ENCODE measurements at regions not wholly inside any gene's neighbourhood (a gene's known extent, or its start where the extent isn't known, plus 50 kb on each side); places are given as distances from the start of the nearest gene placed in this dataset.
A peak's percentile ranks its signal among the peaks of the same experiment; 100 is the strongest.
"Not testable (repeated sequence)": the region's sequence is repeated elsewhere in the genome, so short reads cannot be mapped to it uniquely, and the experiment has no call there.

DNA sequence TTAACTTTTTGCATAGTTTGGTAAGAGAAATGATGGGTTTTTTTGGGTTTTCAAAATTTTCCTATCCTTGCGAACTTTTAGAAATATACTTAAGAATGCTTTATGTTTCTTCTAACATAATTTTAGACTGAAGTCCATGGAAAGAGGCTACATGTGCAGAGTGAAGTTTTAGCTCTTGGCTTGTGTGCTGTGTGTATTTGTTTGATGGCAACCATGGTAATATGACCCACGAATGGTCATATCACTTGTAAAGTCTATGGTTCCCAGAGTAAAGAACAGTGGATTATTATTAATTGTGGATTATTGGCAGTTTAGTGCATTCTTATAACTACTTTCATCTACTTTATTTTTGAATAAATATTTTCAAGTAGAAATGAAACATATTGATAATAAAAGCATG, 124.0 kb upstream of the GOLGA6L4 start:
- H3K36me3 ChIP-seq (ENCODE audit: control insufficient read depth, insufficient read depth, low read length) = no peaks in the 10 kb centered on the region

GRCh38 chr15:84112025-84112424, 123.5 kb upstream of the GOLGA6L4 start:
- Histone ChIP-seq H3K4me3 (ENCODE audit: low read depth, low read length) (no peak overlapping the region), H3K27me3 (ENCODE audit: control insufficient read depth, insufficient read depth, low read length) (no peaks in the 10 kb centered on the region), H3K36me3 (ENCODE audit: control insufficient read depth, insufficient read depth, low read length) (no peaks in the 10 kb centered on the region)
- peak; percentile 67 for DNase-seq (ENCODE audit: low read depth)
- TF ChIP-seq CTCF (IDR thresholded peaks at IDR 0.05; ENCODE audit: insufficient read depth, low read length, severe bottlenecking) = no peak
- no peak for FAIRE-seq

More for the DNA sequence above, 124.0 kb upstream of the GOLGA6L4 start:
- Histone ChIP-seq H3K27me3 (ENCODE audit: control insufficient read depth, insufficient read depth, low read length) (no peaks in the 10 kb centered on the region), H3K4me3 (ENCODE audit: low read depth, low read length) (no peak overlapping the region)
- TF ChIP-seq CTCF (IDR thresholded peaks at IDR 0.05; ENCODE audit: insufficient read depth, low read length, severe bottlenecking) = no peak
- DNase-seq (ENCODE audit: low read depth) = no peak
- no peak for FAIRE-seq

GRCh38 chr15:84113919-84114318, 121.7 kb upstream of the GOLGA6L4 start:
- TF ChIP-seq CTCF (IDR thresholded peaks at IDR 0.05; ENCODE audit: insufficient read depth, low read length, severe bottlenecking) = no peak
- Histone ChIP-seq H3K27me3 (ENCODE audit: control insufficient read depth, insufficient read depth, low read length) (no peaks in the 10 kb centered on the region), H3K36me3 (ENCODE audit: control insufficient read depth, insufficient read depth, low read length) (no peaks in the 10 kb centered on the region), H3K4me3 (ENCODE audit: low read depth, low read length) (no peak overlapping the region)
- no peak for DNase-seq (ENCODE audit: low read depth)
- FAIRE-seq = no peak

- H3K36me3 ChIP-seq (ENCODE audit: control insufficient read depth, insufficient read depth, low read length); FAIRE-seq; DNase-seq (ENCODE audit: low read depth); H3K4me3 ChIP-seq (ENCODE audit: low read depth, low read length); H3K27me3 ChIP-seq (ENCODE audit: control insufficient read depth, insufficient read depth, low read length): not testable (repeated sequence)
Measured at GRCh38 chr15:84114680-84115079, 120.9 kb upstream of the GOLGA6L4 start.

DNA sequence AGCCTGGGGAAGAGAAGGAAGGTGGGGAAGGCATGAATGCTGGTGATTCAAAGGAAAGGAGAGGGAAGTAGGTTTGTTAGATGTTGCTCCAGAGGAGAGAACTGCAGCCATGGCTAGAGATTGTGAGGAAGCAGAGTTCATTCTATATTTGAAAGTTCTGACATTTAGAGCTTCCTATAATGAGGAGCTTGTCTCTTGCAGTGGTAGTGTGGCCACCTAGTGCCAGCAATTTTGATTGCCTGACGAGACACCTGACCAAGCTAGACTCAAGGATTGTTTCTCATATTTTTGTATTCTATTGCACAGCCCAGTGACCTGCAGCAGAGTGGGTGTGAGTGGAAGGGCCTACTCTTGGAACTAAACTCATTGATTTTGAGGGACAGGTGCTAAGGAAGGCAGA, 116.2 kb upstream of the GOLGA6L4 start:
- TF ChIP-seq CTCF (IDR thresholded peaks at IDR 0.05; ENCODE audit: insufficient read depth, low read length, severe bottlenecking) = peak; percentile 22
- H3K36me3 ChIP-seq (ENCODE audit: control insufficient read depth, insufficient read depth, low read length); DNase-seq (ENCODE audit: low read depth); FAIRE-seq; H3K4me3 ChIP-seq (ENCODE audit: low read depth, low read length); H3K27me3 ChIP-seq (ENCODE audit: control insufficient read depth, insufficient read depth, low read length): not testable (repeated sequence)

DNA sequence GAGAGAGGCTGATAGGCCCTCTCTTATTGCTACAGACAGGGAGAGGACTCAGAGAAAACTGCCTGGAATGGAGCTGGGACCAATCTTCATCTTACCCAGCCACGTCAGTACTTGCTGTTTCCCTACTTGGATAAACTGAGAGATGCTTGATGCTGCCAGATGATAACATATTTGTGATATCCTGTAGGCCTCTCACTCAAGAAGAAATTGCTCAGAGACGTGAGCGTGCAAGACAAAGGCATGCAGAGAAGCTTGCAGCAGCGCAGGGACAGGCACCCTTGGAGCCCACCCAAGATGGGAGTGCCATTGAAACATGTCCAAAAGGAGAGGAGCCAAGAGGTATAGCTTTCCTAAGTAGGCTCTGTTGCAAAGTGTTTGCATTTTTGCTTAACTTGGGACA, 114.7 kb upstream of the GOLGA6L4 start:
- not testable (repeated sequence) for H3K36me3 ChIP-seq (ENCODE audit: control insufficient read depth, insufficient read depth, low read length); H3K27me3 ChIP-seq (ENCODE audit: control insufficient read depth, insufficient read depth, low read length); FAIRE-seq; H3K4me3 ChIP-seq (ENCODE audit: low read depth, low read length)
- peak; percentile 2 for DNase-seq (ENCODE audit: low read depth)

- DNase-seq (ENCODE audit: low read depth) = peak; percentile 58
- not testable (repeated sequence) for H3K4me3 ChIP-seq (ENCODE audit: low read depth, low read length); FAIRE-seq
Measured at GRCh38 chr15:84128706-84129105, 106.9 kb upstream of the GOLGA6L4 start.

GRCh38 chr15:84130098-84130831, 105.3 kb upstream of the GOLGA6L4 start:
- H3K36me3 ChIP-seq (ENCODE audit: control insufficient read depth, insufficient read depth, low read length); H3K4me3 ChIP-seq (ENCODE audit: low read depth, low read length); H3K27me3 ChIP-seq (ENCODE audit: control insufficient read depth, insufficient read depth, low read length): not testable (repeated sequence)
- DNase-seq (ENCODE audit: low read depth) (peak; percentile 1), FAIRE-seq (peak; percentile 72)

More at GRCh38 chr15:84128706-84129105, 106.9 kb upstream of the GOLGA6L4 start:
- not testable (repeated sequence) for H3K27me3 ChIP-seq (ENCODE audit: control insufficient read depth, insufficient read depth, low read length); H3K36me3 ChIP-seq (ENCODE audit: control insufficient read depth, insufficient read depth, low read length)

DNA sequence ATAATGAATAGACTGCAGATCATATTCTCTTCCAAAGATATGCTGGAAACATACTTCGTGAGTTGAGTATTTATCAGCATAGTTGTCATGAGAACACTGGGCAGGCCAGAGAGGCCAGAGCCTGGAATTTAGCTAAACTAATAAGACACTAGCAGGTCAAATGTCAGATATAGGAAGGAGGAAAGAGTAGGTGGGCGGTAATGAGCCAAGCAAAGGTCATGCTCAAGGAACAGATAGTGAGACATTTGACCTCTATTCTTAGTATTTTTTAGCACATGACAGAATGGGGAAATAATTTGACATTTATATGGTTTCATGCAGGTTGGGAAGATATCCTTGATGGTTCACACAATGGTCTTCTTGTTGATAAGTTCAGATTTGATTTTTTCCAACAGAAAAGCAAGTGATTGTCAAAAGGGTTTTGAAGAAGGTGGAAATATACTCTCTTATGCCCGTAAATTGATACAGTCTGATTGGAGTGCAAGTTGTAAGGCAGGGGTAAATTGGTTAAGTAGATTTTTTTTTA, 99.6 kb upstream of the GOLGA6L4 start:
- not testable (repeated sequence) for FAIRE-seq; H3K4me3 ChIP-seq (ENCODE audit: low read depth, low read length); DNase-seq (ENCODE audit: low read depth); H3K36me3 ChIP-seq (ENCODE audit: control insufficient read depth, insufficient read depth, low read length); H3K27me3 ChIP-seq (ENCODE audit: control insufficient read depth, insufficient read depth, low read length)
